HEK293 (cell line): ENCODE measurements at regions not wholly inside any gene's neighbourhood (a gene's known extent, or its start where the extent isn't known, plus 50 kb on each side); places are given as distances from the start of the nearest gene placed in this dataset.

ENCODE experiments used
- CTCF ChIA-PET: fragments of 350-600 bp; formaldehyde crosslinking; extraction: SDS; loops from one replicate; lab custom pipeline; 2021; ENCODE audit warnings: antibody characterized with exemption; lab: Yijun Ruan, JAX
- POLR2A ChIA-PET: fragments of 300-600 bp; formaldehyde crosslinking; extraction: SDS; loops from one replicate; lab custom pipeline; 2020; ENCODE audit warnings: antibody characterized with exemption, inconsistent platforms; lab: Yijun Ruan, JAX
- H3K27ac ChIP-seq: fragments of 200-500 bp; sonication (Bioruptor generic); 2 replicates; pipeline ENCODE4 v1.5.1; 2014; ENCODE audit warnings: low read depth, low read length, control low read depth, inconsistent platforms; ENCODE audit errors: extremely low read depth
- H3K36me3 ChIP-seq, 2 experiments: fragments of 200-500 bp in 1 of 2; sonication (Bioruptor generic) in 1 of 2; 1 replicate in 1 of 2; 2 replicates in 1 of 2; pipeline ENCODE4 v1.5.1; 2014 to 2017; ENCODE audit warnings: inconsistent platforms in 2 of 2, low read length in 2 of 2; ENCODE audit not compliant: control insufficient read depth in 2 of 2, insufficient read depth in 1 of 2
- H3K4me1 ChIP-seq: fragments of 200-500 bp; sonication (Bioruptor generic); 2 replicates; pipeline ENCODE4 v1.5.1; 2014; ENCODE audit warnings: mild to moderate bottlenecking, low read length, inconsistent platforms; ENCODE audit not compliant: control insufficient read depth, insufficient read depth
- H3K4me3 ChIP-seq: 2 replicates; pipeline ENCODE4 v1.5.1; 2011; ENCODE audit warnings: low read depth, mild to moderate bottlenecking, control low read depth, low read length, moderate library complexity
- H3K9me3 ChIP-seq: fragments of 200-500 bp; sonication (Bioruptor generic); 2 replicates; pipeline ENCODE4 v1.5.1; 2014; ENCODE audit warnings: low read depth, low read length, inconsistent platforms; ENCODE audit not compliant: control insufficient read depth, insufficient read depth
- HIC1 ChIP-seq: fragments of 450-650 bp; formaldehyde crosslinking; IDR thresholded peaks from 2 replicates; pipeline ENCODE4 v1.5.1; 2016; ENCODE audit warnings: missing biosample characterization, missing genetic modification characterization
- HOXC10 ChIP-seq: sonication (generic); formaldehyde crosslinking; IDR thresholded peaks from 2 replicates; pipeline ENCODE4 v1.8.1; 2023; ENCODE audit warnings: mild to moderate bottlenecking, missing genetic modification reagents
- REST ChIP-seq: fragments of 450-650 bp; formaldehyde crosslinking; IDR thresholded peaks from 2 replicates; pipeline ENCODE4 v1.5.1; 2016; ENCODE audit warnings: missing biosample characterization, missing genetic modification characterization
- ZFP37 ChIP-seq: fragments of 450-650 bp; formaldehyde crosslinking; IDR thresholded peaks from 2 replicates; pipeline ENCODE4 v1.5.1; 2016; ENCODE audit warnings: missing biosample characterization, missing genetic modification characterization
- ZNF148 ChIP-seq: fragments of 450-650 bp; formaldehyde crosslinking; IDR thresholded peaks from 2 replicates; pipeline ENCODE4 v1.5.0; 2017; ENCODE audit warnings: missing biosample characterization, missing genetic modification characterization, borderline replicate concordance
- ZNF175 ChIP-seq: fragments of 450-650 bp; formaldehyde crosslinking; IDR thresholded peaks from 2 replicates; pipeline ENCODE4 v1.5.1; 2016; ENCODE audit warnings: missing biosample characterization, missing genetic modification characterization
- ZNF2 ChIP-seq: fragments of 450-650 bp; formaldehyde crosslinking; IDR thresholded peaks from 2 replicates; pipeline ENCODE4 v1.5.1; 2016; ENCODE audit warnings: missing biosample characterization, missing genetic modification characterization
- ZNF335 ChIP-seq: fragments of 450-650 bp; formaldehyde crosslinking; conservative IDR thresholded peaks from 2 replicates; pipeline ENCODE4 v1.5.1; 2016; ENCODE audit warnings: missing biosample characterization, missing genetic modification characterization
- ZNF366 ChIP-seq: fragments of 450-650 bp; formaldehyde crosslinking; conservative IDR thresholded peaks from 2 replicates; pipeline ENCODE4 v1.5.1; 2016; ENCODE audit warnings: missing biosample characterization, missing genetic modification characterization
- ZNF514 ChIP-seq: fragments of 450-650 bp; formaldehyde crosslinking; IDR thresholded peaks from 2 replicates; pipeline ENCODE4 v1.5.1; 2016; ENCODE audit warnings: missing biosample characterization, missing genetic modification characterization
- ZNF544 ChIP-seq: fragments of 450-650 bp; formaldehyde crosslinking; IDR thresholded peaks from 2 replicates; pipeline ENCODE4 v1.5.0; 2017; ENCODE audit warnings: missing biosample characterization, missing genetic modification characterization
- ZNF561 ChIP-seq: fragments of 450-650 bp; IDR thresholded peaks from 2 replicates; pipeline ENCODE4 v1.5.1; 2018; ENCODE audit warnings: missing biosample characterization, missing genetic modification characterization, borderline replicate concordance
- ZNF660 ChIP-seq: fragments of 450-650 bp; IDR thresholded peaks from 2 replicates; pipeline ENCODE4 v1.5.1; 2018; ENCODE audit warnings: missing biosample characterization, mild to moderate bottlenecking, missing genetic modification characterization
- ZNF664 ChIP-seq: fragments of 450-650 bp; formaldehyde crosslinking; IDR thresholded peaks from 2 replicates; pipeline ENCODE4 v1.5.1; 2016; ENCODE audit warnings: missing biosample characterization, missing genetic modification characterization
- ZNF670 ChIP-seq: fragments of 450-650 bp; formaldehyde crosslinking; IDR thresholded peaks from 2 replicates; pipeline ENCODE4 v1.5.1; 2016; ENCODE audit warnings: missing biosample characterization, missing genetic modification characterization, low read depth

GRCh38 chr1:58367217-58367616 lies 179.3 kb downstream of the OMA1 start:
- POLR2A ChIA-PET = no interaction called here
- no peak for TF ChIP-seq ZNF366 (tag by site-specific recombination)

GRCh38 chr1:58365328-58365727 lies 181.2 kb downstream of the OMA1 start:
- H3K27ac ChIP-seq = no peak overlapping the region
- H3K36me3 ChIP-seq = no peaks in the 10 kb centered on the region
- no peak for TF ChIP-seq ZNF664 (tag by site-specific recombination)
- TF ChIP-seq ZNF670 (tag by site-specific recombination) = no peak
- no peak for TF ChIP-seq ZNF175 (tag by site-specific recombination)
- TF ChIP-seq ZNF514 = no peak
- TF ChIP-seq REST (tag by site-specific recombination) = no peak
- TF ChIP-seq ZNF366 (tag by site-specific recombination) = no peak
- no peak for TF ChIP-seq ZNF148 (tag by site-specific recombination)
- no peak for TF ChIP-seq ZFP37 (tag by site-specific recombination)
- no peak for TF ChIP-seq ZNF335 (tag by site-specific recombination)
- TF ChIP-seq ZNF660 (tag by site-specific recombination) = no peak
- no peak for TF ChIP-seq ZNF561 (tag by site-specific recombination)
- TF ChIP-seq HOXC10 (CRISPR knock-in tag) = no peak
- TF ChIP-seq ZNF2 (tag by site-specific recombination) = no peak
- TF ChIP-seq HIC1 (tag by site-specific recombination) = no peak
- TF ChIP-seq ZNF544 (tag by site-specific recombination) = no peak
- ChIA-PET CTCF (no interaction called here), POLR2A (no interaction called here)
- no peak overlapping the region for H3K4me3 ChIP-seq
- H3K4me1 ChIP-seq = no peaks in the 10 kb centered on the region
- no peaks in the 10 kb centered on the region for H3K9me3 ChIP-seq

More at GRCh38 chr1:58367217-58367616, 179.3 kb downstream of the OMA1 start:
- no peaks in the 10 kb centered on the region for H3K9me3 ChIP-seq
- H3K27ac ChIP-seq = no peak overlapping the region
- no peaks in the 10 kb centered on the region for H3K4me1 ChIP-seq
- no peaks in the 10 kb centered on the region for H3K36me3 ChIP-seq
- H3K4me3 ChIP-seq = no peak overlapping the region
- CTCF ChIA-PET = no interaction called here
